Kidney epithelial cell (primary cell): ENCODE measurements at regions not wholly inside any gene's neighbourhood (a gene's known extent, or its start where the extent isn't known, plus 50 kb on each side); places are given as distances from the start of the nearest gene placed in this dataset.

ENCODE experiments used
- DNase-seq: peaks from one replicate; pipeline ENCODE4 v3.0.0-alpha.2; 2010; ENCODE audit warnings: low read depth
- H3K27me3 ChIP-seq: 2 replicates; pipeline ENCODE4 v1.6.0; 2011; ENCODE audit warnings: low read length; ENCODE audit not compliant: control insufficient read depth, insufficient read depth
- H3K36me3 ChIP-seq: 2 replicates; pipeline ENCODE4 v1.5.1; 2011; ENCODE audit warnings: low read length; ENCODE audit not compliant: control insufficient read depth, insufficient read depth
- H3K4me3 ChIP-seq: 2 replicates; pipeline ENCODE4 v1.5.1; 2011; ENCODE audit warnings: low read depth, mild to moderate bottlenecking, control low read depth, low read length
- CTCF ChIP-seq: IDR thresholded peaks from 2 replicates; pipeline ENCODE4 v1.5.1; 2011; ENCODE audit warnings: mild to moderate bottlenecking, moderate library complexity, low read length, control low read depth, inconsistent platforms; ENCODE audit not compliant: insufficient read depth, poor library complexity, severe bottlenecking

GRCh38 chr17:33531311-33531710 lies 238.2 kb upstream of the ASIC2 start:
- no peaks in the 10 kb centered on the region for H3K36me3 ChIP-seq
- no peaks in the 10 kb centered on the region for H3K27me3 ChIP-seq
- H3K4me3 ChIP-seq = no peak overlapping the region
- no peak for DNase-seq
- no peak for TF ChIP-seq CTCF

DNA sequence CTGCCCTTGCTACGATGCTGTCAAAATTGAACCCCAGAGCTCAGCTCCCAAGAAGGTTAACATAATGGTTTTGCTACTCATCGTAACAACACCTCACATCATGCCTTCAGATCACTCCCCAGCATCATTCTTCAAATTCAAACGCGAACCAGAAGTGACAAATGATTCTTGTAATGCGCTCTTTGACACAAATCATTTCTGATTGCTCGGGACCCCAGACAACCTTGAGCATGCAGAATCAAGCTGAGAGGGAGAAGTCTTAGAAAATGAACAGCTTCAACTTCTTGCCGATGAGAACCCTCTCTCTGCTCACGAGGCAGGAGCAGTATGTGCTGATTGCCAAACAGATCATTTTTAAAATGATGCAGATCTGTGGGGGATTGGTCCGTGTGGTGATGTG lies 241.0 kb upstream of the ASIC2 start:
- Histone ChIP-seq H3K4me3 (no peak overlapping the region), H3K36me3 (no peaks in the 10 kb centered on the region), H3K27me3 (no peaks in the 10 kb centered on the region)
- TF ChIP-seq CTCF = no peak
- DNase-seq = no peak

GRCh38 chr17:33545124-33545523 lies 252.0 kb upstream of the ASIC2 start:
- H3K36me3 ChIP-seq = no peaks in the 10 kb centered on the region
- no peak overlapping the region for H3K4me3 ChIP-seq
- DNase-seq = no peak
- TF ChIP-seq CTCF = no peak
- no peaks in the 10 kb centered on the region for H3K27me3 ChIP-seq

DNA sequence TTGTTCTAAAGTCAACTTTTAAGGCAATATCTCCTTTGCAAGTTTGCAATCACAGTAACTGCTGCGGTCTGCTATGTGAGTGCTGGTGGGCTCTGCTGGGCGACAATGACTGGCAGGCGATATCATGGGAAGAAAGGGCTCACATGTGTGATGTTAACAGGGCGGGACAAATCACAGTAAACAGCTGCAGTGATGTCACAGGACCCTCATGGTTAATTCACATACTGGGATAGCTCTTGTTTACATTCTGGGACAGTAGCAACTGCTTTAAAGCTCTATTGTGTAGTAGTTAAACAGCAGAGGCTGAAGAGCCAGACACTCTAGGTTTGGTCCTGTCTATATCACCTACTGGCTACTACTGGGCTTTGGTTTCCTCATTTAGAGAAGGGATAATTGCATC lies 257.2 kb upstream of the ASIC2 start:
- Histone ChIP-seq H3K4me3 (no peak overlapping the region), H3K36me3 (no peaks in the 10 kb centered on the region), H3K27me3 (no peaks in the 10 kb centered on the region)
- no peak for DNase-seq
- TF ChIP-seq CTCF = no peak

- H3K36me3 ChIP-seq = no peaks in the 10 kb centered on the region
- no peaks in the 10 kb centered on the region for H3K27me3 ChIP-seq
- no peak for TF ChIP-seq CTCF
- no peak for DNase-seq
- no peak overlapping the region for H3K4me3 ChIP-seq
These were observed 258.0 kb upstream of the ASIC2 start for GRCh38 chr17:33551075-33551474.

DNA sequence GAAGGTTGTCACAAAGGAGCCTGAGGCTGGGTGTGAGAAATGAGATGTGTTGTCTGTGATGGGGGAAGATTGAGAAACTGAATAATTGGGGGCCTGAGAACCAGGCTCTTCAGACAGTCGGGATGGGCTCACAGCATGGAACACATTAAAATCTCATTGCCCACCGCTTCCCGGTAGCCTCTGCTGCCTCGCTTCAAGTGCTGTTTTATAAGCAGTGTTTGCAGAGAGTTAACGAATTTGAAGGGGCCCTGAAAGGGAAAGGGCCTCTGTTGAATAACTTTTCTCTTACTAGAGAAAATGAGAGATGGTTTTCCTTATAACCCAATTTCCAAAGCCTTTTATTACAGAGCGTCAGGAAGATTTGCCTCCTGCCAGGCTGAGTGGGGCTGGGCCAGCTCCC lies 258.8 kb upstream of the ASIC2 start:
- Histone ChIP-seq H3K4me3 (no peak overlapping the region), H3K36me3 (no peaks in the 10 kb centered on the region), H3K27me3 (no peaks in the 10 kb centered on the region)
- DNase-seq = no peak
- TF ChIP-seq CTCF = no peak
